Tibial nerve (tissue), 4 donors: ENCODE measurements at regions not wholly inside any gene's neighbourhood (a gene's known extent, or its start where the extent isn't known, plus 50 kb on each side); places are given as distances from the start of the nearest gene placed in this dataset.

ENCODE experiments used
- DNase-seq, 2 donors: peaks; one replicate each; pipeline ENCODE4 v3.0.0-alpha.2; 2019; ENCODE audit warnings: low spot score in 2 of 2
- H3K27ac ChIP-seq, 4 donors: fragments of 200-600 bp; sonication (generic) in 3 of 4; one replicate each; pipeline ENCODE4 v1.5.1; 2017 to 2019; ENCODE audit warnings: mild to moderate bottlenecking in 1 of 4
- H3K27me3 ChIP-seq, 2 donors: fragments of 200-600 bp; sonication (generic) in 1 of 2; one replicate each; pipeline versions ENCODE4 v1.5.1 to v1.6.0; 2017 to 2019
- H3K36me3 ChIP-seq, 3 donors: fragments of 200-600 bp; sonication (generic); one replicate each; pipeline ENCODE4 v1.5.1; 2018 to 2019
- H3K4me1 ChIP-seq, 4 donors: fragments of 200-600 bp; sonication (generic) in 3 of 4; one replicate each; pipeline ENCODE4 v1.5.1; 2017 to 2019
- H3K4me3 ChIP-seq, 4 donors: fragments of 200-600 bp; sonication (generic) in 3 of 4; one replicate each; pipeline ENCODE4 v1.5.1; 2017 to 2019; ENCODE audit warnings: mild to moderate bottlenecking in 1 of 4, moderate library complexity in 1 of 4
- H3K9me3 ChIP-seq, 4 donors: fragments of 200-600 bp; sonication (generic) in 3 of 4; one replicate each; pipeline ENCODE4 v1.5.1; 2017 to 2019
- CTCF ChIP-seq, 5 experiments: fragments of 200-600 bp in 3 of 5; fragments of 450-650 bp in 2 of 5; sonication (generic) in 3 of 5; IDR thresholded peaks; one replicate each; pipeline ENCODE4 v1.5.1; 2016 to 2019; ENCODE audit warnings: antibody characterized with exemption in 5 of 5, mild to moderate bottlenecking in 3 of 5, moderate library complexity in 2 of 5
- EP300 ChIP-seq, 2 donors: sonication (generic); formaldehyde crosslinking; IDR thresholded peaks; one replicate each; pipeline ENCODE4 v1.6.1; 2017; ENCODE audit warnings: antibody characterized with exemption in 2 of 2, mild to moderate bottlenecking in 1 of 2
- POLR2A ChIP-seq, 2 donors: fragments of 450-650 bp; IDR thresholded peaks; one replicate each; pipeline ENCODE4 v1.6.1; 2017; ENCODE audit warnings: antibody characterized with exemption in 2 of 2, mild to moderate bottlenecking in 2 of 2, moderate library complexity in 2 of 2
- WGBS, 2 donors: methylation state at CpG; one replicate each; pipeline ENCODE4 v1.1.5; 2018; 5-methylcytosine and 5-hydroxymethylcytosine counted together

- Histone ChIP-seq H3K36me3 (no peaks in the 10 kb centered on the region), H3K9me3 (no peaks in the 10 kb centered on the region), H3K4me1 (no peaks in the 10 kb centered on the region), H3K4me3 (no peak overlapping the region), H3K27me3 (no peaks in the 10 kb centered on the region), H3K27ac (no peak overlapping the region)
- peak; percentile 22 to 49 (median 28) for TF ChIP-seq CTCF (IDR thresholded peaks at IDR 0.05)
- TF ChIP-seq POLR2A (IDR thresholded peaks at IDR 0.05): no peak
- no peak for DNase-seq
- WGBS, 2 donors: 34 to 48% methylated on average over 4 of the region's 4 CpGs
Measured at GRCh38 chr6:141677598-141678211, 455.0 kb upstream of the GJE1 start.

GRCh38 chr6:141675957-141676356 is 456.8 kb upstream of the GJE1 start:
- DNase-seq: no peak
- Histone ChIP-seq H3K27ac (no peak overlapping the region), H3K4me1 (no peaks in the 10 kb centered on the region), H3K36me3 (no peaks in the 10 kb centered on the region), H3K4me3 (no peak overlapping the region), H3K9me3 (no peaks in the 10 kb centered on the region), H3K27me3 (no peaks in the 10 kb centered on the region)
- TF ChIP-seq CTCF (IDR thresholded peaks at IDR 0.05) (peak in 2 of 5 experiments; percentile 4 to 27), EP300 (IDR thresholded peaks at IDR 0.05) (no peak)
- 21 to 25% methylated on average over 1 of the region's 1 CpG for WGBS, 2 donors

GRCh38 chr6:141669141-141669540 is 463.6 kb upstream of the GJE1 start:
- no peak overlapping the region for H3K27ac ChIP-seq
- no peaks in the 10 kb centered on the region for H3K27me3 ChIP-seq
- H3K36me3 ChIP-seq: no peaks in the 10 kb centered on the region
- 77 to 93% methylated on average over 6 to 7 of the region's 7 CpGs for WGBS, 2 donors
- H3K9me3 ChIP-seq: no peaks in the 10 kb centered on the region
- DNase-seq: no peak
- no peaks in the 10 kb centered on the region for H3K4me1 ChIP-seq
- TF ChIP-seq POLR2A (IDR thresholded peaks at IDR 0.05) (no peak), EP300 (IDR thresholded peaks at IDR 0.05) (no peak), CTCF (IDR thresholded peaks at IDR 0.05) (no peak)
- no peak overlapping the region for H3K4me3 ChIP-seq

GRCh38 chr6:141667580-141668309 is 465.0 kb upstream of the GJE1 start:
- TF ChIP-seq POLR2A (IDR thresholded peaks at IDR 0.05): no peak
- H3K36me3 ChIP-seq: no peaks in the 10 kb centered on the region
- WGBS, 2 donors: 35 to 41% methylated on average over 3 of the region's 3 CpGs

GRCh38 chr6:141666187-141666586 is 466.5 kb upstream of the GJE1 start:
- no peak for TF ChIP-seq EP300 (IDR thresholded peaks at IDR 0.05)
- TF ChIP-seq POLR2A (IDR thresholded peaks at IDR 0.05): no peak
- no peak for TF ChIP-seq CTCF (IDR thresholded peaks at IDR 0.05)
- no peak overlapping the region for H3K27ac ChIP-seq
- no peaks in the 10 kb centered on the region for H3K4me1 ChIP-seq
- no peaks in the 10 kb centered on the region for H3K36me3 ChIP-seq
- H3K9me3 ChIP-seq: no peaks in the 10 kb centered on the region
- no peak overlapping the region for H3K4me3 ChIP-seq
- no peak for DNase-seq
- H3K27me3 ChIP-seq: no peaks in the 10 kb centered on the region
- 43 to 47% methylated on average over 1 of the region's 1 CpG for WGBS, 2 donors

More at GRCh38 chr6:141667580-141668309, 465.0 kb upstream of the GJE1 start:
- DNase-seq: no peak
- H3K4me3 ChIP-seq: no peak overlapping the region
- no peaks in the 10 kb centered on the region for H3K27me3 ChIP-seq
- H3K27ac ChIP-seq: no peak overlapping the region
- no peaks in the 10 kb centered on the region for H3K9me3 ChIP-seq
- no peaks in the 10 kb centered on the region for H3K4me1 ChIP-seq
